ENCODE measurements at regions not wholly inside any gene's neighbourhood (a gene's known extent, or its start where the extent isn't known, plus 50 kb on each side); places are given as distances from the start of the nearest gene placed in this dataset.

GRCh38 chr13:85661675-85662074, 137.5 kb downstream of the SLITRK6 start:
- TF ChIP-seq CTCF (IDR thresholded peaks at IDR 0.05; ENCODE audit: insufficient read depth, low read depth, low read length) (no peak), EZH2 (IDR thresholded peaks at IDR 0.05; ENCODE audit: insufficient read depth, low read length) (no peak)

Measured in astrocyte (in vitro differentiated cells and primary cell).